ENCODE measurements at regions not wholly inside any gene's neighbourhood (a gene's known extent, or its start where the extent isn't known, plus 50 kb on each side); places are given as distances from the start of the nearest gene placed in this dataset.

DNA sequence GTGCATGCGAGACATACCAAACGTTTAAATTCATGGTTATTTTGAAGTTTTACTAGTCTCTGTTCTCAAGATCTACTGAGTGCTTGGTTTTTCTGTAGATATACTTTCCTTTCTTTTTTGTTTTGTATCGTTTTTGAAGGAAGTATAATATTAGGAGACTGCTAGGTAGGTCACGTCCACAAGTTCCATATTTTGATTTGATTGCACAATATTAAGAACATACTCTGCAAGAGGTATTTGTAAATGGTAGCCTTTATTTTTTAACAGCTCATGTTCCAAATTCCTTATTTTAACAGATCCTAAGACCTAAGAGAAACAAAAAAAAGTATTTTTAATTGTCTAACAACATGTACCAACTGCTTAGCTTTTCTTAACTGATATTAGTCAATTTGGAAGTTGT lies 156.7 kb downstream of the SERPINI1 start:
- DNase-seq = no peak

DNA sequence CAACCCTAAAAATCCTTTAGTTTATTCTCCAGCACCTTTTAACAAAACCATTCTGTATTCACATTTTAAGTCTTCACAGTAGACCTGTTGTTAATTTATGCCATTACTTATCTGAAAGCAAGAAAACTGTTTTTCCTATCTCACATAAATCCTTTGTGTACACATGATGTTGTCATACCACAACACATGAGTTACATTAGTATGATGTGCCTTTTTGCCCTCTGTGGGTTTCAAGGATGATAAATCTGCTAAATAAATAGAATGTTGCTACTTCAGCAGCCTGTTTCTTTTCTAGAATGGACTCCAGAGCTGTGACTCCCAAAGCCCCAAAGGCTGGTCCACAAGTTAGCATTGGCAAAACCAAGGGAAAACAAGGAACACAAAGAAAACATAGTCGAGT lies 151.6 kb downstream of the SERPINI1 start:
- DNase-seq = no peak

DNA sequence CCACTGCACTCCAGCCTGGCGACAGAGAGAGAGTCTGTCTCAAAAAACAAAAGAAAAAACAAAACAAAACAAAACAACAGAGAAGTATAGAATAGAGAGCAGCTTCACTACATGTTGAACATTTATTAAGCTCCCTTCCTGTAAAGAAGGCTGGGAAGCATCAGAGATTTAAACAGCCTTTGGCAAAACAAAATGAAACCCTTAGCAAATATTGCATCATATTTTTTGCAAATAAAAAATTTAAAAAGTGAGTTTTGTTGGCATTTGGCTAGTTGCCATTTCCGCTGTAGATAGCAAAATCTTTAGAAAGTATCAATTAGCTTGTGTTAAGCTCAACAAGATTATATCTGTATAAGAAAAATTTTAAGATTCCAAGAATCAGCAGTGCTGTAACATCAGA lies 151.2 kb downstream of the SERPINI1 start:
- DNase-seq = no peak

DNA sequence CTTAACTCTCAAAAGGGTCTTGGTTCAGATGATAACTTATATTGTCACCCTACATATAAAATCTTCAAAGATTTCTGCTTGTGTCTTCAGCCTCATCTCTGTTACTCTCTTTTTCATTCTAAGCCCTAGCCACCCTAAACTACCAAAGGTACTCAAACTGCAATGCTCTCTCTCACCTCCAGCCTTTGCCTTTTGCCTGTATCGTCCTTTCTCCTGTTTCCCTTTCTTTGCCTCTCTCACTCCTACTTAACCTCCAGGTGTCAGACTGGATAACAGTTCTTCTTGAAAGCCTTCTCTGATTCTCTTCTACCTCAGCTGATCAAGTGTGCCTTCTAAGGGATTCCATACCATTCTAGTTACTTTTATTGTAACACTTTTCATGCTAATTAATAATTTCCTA lies 149.8 kb downstream of the SERPINI1 start:
- DNase-seq = no peak

DNA sequence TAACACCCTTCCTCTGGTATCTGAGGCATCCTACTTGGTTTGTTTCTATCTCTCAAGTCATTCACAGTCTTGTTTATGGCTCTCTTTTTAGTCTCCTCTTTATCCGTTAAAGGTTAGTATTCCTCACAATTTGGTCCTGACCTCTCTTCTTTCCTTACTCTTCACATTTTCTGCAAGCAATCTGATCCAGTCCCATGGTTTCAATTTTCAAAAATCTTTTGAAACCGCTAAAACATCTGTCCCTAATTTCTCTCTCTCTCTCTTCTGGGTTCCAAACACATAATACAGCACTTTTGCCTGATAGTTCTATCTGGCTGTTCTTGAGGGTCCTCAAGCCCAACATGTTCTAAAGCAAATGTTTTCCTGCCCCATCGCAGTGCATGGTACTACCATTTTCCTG lies 149.0 kb downstream of the SERPINI1 start:
- no peak for DNase-seq

DNA sequence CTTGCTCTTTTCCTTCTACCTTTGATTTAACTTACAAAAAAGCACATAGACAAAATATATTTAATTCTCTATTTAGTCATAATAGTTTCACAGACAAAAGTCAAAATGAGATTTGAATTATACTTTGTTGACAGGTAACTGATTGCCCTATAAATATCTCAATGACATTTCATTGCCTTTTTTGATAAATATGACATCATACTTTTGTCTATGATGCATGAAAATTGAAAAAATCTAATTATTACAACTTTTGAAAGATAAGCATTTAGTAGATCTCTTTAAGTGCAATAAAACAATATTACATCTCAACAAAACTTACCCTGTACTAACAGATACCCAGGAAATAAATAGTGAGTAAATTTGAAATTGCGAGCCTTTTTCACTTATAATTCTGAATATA lies 147.9 kb downstream of the SERPINI1 start:
- no peak for DNase-seq

DNA sequence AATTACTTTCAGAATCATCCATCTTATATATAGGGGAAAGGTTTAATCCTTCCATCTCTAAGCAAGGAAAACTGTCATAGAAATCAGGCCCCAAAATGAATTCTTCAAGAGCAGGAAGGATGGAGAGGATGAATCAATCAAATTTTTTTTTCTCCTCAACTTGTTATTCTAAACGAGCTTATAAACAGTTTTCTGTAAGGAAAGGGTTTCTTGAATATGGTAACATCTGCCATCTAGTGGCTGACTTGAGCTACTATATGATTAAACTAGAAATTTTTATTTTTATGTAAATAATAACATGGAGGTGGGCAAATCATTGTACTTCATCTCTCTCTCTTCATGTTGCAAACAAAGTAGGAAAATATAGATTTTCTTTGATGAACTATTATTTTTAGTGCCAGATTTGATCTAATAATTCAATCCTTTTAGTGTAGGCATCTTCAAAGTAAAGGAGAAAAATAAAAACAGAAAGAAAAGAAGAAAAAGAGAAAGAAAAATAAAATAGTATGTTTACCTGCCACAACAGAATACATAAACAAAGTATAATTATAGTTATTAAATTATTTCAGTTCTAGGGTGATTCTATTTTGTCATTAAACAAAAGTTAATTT lies 146.6 kb downstream of the SERPINI1 start:
- no peak for DNase-seq

DNA sequence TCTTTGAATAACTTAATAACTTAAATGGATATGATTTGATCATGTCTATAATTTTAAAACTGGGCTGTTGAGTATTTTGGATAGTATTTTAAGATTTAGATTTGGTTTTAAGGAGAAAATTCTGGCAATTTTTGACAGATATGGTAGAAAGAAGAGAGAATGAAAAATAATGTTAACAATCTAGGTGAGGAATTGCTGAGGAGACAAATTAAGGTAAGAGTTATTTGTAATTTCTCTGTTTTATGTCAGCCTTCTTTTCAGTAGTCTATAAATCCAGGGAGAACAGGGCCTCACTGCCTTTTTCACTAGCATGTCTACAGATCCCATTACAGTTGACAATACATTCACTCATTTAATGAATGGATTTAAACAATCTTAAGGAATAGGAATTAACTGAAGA lies 144.7 kb downstream of the SERPINI1 start:
- DNase-seq = no peak

DNA sequence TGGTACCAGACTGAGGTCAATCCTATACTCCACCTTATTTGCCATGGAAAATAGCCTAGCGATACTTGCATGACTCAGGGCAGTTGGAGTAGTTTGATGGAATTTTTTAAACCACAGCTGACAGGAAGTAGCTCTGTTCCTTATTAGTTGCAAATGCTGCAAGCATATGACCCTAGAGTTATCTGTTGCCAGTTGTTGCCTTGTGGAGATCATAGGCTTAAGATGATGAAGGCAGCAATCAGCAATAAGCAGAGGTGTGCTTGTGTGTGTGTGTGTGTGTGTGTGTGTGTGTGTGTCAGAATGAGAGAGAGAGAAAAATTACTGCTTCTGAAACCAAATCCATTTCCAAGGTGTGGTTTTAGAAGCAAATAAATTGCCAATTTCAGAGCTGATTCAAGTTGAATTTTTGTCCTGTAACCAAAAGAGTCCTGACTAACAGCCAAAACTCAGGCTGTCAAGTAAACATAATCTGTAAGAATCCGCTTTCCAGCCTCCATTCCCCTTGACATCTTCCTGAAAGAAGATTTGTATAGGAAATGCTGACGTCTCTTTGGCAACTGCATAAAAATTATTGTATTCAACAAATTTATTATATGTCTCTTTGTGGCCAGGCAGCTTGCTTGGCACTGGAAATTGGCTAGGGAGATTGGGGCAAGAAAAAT lies 141.2 kb downstream of the SERPINI1 start:
- DNase-seq = no peak
